ENCODE measurements at regions not wholly inside any gene's neighbourhood (a gene's known extent, or its start where the extent isn't known, plus 50 kb on each side); places are given as distances from the start of the nearest gene placed in this dataset.

GRCh38 chr4:60953826-60954225, 246.3 kb upstream of the ADGRL3 start:
- no peak overlapping the region for H3K4me3 ChIP-seq (replicated peaks; ENCODE audit: low read depth, low read length)
- TF ChIP-seq CTCF (IDR thresholded peaks at IDR 0.05; ENCODE audit: low read depth, low read length, missing control alignments): no peak
- no peak for DNase-seq (ENCODE audit: extremely low read depth, low read depth)

GRCh38 chr4:60962286-60962685, 237.8 kb upstream of the ADGRL3 start:
- no peak for TF ChIP-seq CTCF (IDR thresholded peaks at IDR 0.05; ENCODE audit: low read depth, low read length, missing control alignments)
- DNase-seq (ENCODE audit: extremely low read depth, low read depth): no peak
- no peak overlapping the region for H3K4me3 ChIP-seq (replicated peaks; ENCODE audit: low read depth, low read length)

DNA sequence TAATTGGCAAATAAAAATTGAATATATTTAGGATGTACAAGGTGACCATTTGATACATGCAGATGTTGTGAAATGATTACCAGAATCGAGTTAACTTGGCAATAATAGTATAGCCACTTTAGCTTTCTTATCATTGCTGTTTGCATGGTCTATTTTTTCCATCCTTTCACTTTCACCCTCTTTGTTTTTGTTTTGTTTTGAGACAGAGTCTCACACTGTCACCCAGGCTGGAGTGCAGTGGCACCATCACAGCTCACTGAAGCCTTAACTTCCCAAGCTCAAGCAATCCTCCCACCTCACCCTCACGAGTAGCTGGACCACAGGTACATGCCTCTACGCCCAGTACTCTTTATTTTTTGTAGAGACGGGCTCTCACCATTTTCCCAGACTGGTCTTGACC, 218.6 kb upstream of the ADGRL3 start:
- H3K4me3 ChIP-seq (replicated peaks; ENCODE audit: low read depth, low read length): no peak overlapping the region
- no peak for DNase-seq (ENCODE audit: extremely low read depth, low read depth)
- TF ChIP-seq CTCF (IDR thresholded peaks at IDR 0.05; ENCODE audit: low read depth, low read length, missing control alignments): no peak

GRCh38 chr4:60989141-60989540, 211.0 kb upstream of the ADGRL3 start:
- no peak for TF ChIP-seq CTCF (IDR thresholded peaks at IDR 0.05; ENCODE audit: low read depth, low read length, missing control alignments)
- H3K4me3 ChIP-seq (replicated peaks; ENCODE audit: low read depth, low read length): no peak overlapping the region
- DNase-seq (ENCODE audit: extremely low read depth, low read depth): no peak

DNA sequence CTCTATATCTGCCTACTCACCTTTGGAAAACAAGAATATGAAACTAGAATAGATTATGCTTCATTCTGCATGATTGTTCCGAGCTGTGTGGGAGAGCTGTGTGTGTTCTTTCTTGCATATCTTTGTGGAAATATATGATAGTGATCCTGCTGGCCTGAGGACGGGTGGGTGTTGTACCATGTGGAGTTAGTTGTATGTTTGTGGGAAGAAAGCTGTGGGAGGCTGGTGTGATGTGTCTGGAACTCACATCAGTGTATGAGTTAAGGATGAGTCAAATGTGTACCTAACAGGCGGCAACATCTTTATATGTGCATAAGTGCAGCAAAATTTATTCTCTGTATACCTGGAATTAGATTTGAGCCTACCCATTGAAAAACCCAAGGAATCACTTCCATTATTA, 208.1 kb upstream of the ADGRL3 start:
- no peak for TF ChIP-seq CTCF (IDR thresholded peaks at IDR 0.05; ENCODE audit: low read depth, low read length, missing control alignments)
- H3K4me3 ChIP-seq (replicated peaks; ENCODE audit: low read depth, low read length): no peak overlapping the region
- DNase-seq (ENCODE audit: extremely low read depth, low read depth): no peak

DNA sequence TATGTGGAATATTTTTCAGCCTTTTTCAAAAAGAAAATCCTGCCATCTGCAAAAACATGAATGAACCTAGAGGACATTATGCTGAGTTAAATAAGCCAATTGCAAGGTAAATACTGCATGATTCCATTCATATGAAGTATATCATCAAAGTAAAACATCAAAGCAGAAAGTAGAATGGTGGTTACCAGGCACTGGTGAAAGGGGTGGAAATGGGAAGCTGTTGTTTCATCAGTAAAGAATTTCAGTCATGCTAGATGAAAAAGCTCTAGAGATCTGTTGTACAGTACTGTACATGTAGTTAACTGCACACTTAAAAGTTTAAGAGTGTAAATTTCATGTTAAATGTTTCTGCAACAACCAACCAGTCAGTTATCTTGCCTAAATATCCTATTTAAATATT, 196.8 kb upstream of the ADGRL3 start:
- no peak overlapping the region for H3K4me3 ChIP-seq (replicated peaks; ENCODE audit: low read depth, low read length)
- TF ChIP-seq CTCF (IDR thresholded peaks at IDR 0.05; ENCODE audit: low read depth, low read length, missing control alignments): no peak
- no peak for DNase-seq (ENCODE audit: extremely low read depth, low read depth)

GRCh38 chr4:61004651-61005170, 195.4 kb upstream of the ADGRL3 start:
- TF ChIP-seq CTCF (IDR thresholded peaks at IDR 0.05; ENCODE audit: low read depth, low read length, missing control alignments): no peak
- no peak for DNase-seq (ENCODE audit: extremely low read depth, low read depth)
- H3K4me3 ChIP-seq (replicated peaks; ENCODE audit: low read depth, low read length): no peak overlapping the region
